OCI-M1 (cell line): ENCODE measurements at regions not wholly inside any gene's neighbourhood (a gene's known extent, or its start where the extent isn't known, plus 50 kb on each side); places are given as distances from the start of the nearest gene placed in this dataset.
"Not testable (repeated sequence)": the region's sequence is repeated elsewhere in the genome, so short reads cannot be mapped to it uniquely, and the experiment has no call there.

Experiments used
- DNase-seq: peaks from one replicate; lab custom pipeline; 2025; lab: John Stamatoyannopoulos, UW

DNA sequence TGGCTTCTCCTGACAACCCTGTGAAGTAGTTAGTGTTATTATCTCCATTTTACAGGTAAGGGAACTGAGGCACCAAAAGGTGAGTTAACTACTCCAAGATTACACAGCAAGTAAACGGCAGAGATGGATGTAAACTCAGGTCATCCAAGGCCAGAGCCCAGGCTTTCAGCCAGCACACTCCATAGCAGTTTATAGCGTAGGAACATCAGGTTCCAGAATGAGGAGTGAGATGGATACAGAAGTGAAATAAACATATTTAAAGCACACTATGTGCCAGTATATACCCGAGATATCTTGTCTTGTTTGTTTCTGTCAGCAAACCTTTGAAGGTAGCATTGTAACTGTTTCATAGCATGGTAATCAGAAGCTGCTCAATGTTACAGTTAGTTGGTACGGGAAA lies 279.0 kb downstream of the OXSM start:
- DNase-seq, result no peak

DNA sequence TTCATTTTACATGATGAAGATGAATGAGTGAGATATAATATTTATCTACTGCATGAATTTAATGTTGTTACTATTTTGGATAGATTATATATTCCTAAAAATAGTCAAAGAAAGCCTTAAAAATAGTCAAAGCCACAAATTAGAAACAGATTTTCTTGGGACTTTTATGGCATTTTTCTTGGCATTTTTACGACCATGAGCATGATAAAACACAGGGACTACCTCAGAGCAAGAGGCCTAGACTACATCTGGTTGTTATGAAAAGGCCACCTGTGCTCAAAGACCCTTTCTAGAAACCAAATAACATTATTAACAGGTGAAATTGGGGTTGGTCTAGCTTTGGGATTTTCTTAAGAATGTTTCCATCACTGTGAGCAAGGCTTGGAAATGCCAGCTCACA lies 281.0 kb downstream of the OXSM start:
- no peak for DNase-seq

DNA sequence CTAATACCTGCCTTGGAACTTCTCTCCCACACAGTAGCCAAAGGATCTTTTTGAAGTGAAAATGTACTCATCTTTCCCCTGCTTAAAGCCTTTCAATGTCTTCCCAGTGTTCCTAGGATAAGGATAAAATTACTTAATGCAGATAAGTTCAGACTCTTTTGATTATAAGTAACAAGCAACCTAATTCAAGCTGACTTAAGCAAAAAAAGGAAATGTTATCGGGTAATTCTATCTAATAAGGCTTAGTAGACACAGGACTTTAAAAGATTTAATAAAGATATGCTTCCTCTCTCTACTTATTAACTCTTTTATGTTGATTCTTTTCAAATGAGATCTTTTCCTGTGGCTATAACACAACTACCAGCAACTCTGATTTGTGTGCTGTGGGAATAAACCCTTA lies 284.2 kb downstream of the OXSM start:
- no peak for DNase-seq

DNA sequence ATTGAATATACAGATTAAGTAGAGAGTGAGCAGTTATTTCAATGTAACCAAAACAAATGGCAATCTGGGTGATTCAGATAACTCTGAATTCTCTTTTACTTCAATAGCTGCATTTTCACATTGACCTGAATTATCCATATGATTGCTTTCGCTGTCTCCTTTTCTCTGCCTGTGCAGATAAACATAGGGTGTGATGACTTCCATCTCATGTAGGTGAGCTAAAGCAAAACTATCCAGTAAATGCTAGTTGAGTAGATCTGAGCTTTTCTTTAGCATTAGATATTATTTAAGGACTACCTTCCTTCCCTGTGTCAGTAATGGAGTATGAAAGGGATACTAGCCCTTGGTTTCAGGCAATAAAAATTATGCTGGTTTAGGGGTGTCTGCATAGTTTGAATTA lies 288.6 kb downstream of the OXSM start:
- peak; percentile 9 for DNase-seq

DNA sequence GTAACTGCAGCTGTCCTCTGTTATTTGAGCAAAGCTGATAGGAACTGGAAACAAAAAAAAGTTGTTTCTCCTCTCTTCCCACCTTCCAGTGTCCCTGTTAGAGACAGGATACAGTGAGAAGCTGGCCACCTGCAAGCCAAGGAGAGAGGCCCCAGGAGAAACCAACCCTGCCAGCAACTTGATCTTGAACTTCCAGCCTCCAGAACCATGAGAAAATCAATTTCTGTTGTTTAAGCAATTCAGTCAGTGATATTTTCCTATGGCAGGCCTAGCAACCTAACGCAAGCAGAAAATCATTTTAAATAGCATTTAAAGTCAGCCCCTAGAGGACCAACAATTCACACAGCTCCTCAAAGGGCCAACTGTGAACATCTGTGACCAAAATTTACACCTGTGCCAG lies 291.3 kb downstream of the OXSM start:
- DNase-seq, result no peak

DNA sequence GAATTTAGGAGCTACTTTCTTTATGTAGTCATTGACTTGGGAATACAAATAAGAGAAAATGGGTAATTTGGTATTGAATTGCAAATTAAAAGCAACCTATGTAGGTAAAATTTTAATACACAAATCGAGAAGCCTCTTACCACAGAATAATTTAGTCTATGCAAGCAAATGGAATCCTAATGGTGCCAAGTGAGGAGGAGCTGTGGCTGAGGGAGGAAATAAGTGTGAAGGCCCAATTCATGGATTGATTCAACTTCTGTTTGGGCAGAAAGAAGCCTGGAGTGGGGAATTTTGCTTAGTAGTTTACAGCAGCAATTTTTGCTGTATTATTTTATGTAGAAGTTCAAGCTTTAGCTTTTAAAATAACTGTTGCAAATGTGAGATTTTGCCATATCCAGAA lies 291.9 kb downstream of the OXSM start:
- DNase-seq, result no peak

DNA sequence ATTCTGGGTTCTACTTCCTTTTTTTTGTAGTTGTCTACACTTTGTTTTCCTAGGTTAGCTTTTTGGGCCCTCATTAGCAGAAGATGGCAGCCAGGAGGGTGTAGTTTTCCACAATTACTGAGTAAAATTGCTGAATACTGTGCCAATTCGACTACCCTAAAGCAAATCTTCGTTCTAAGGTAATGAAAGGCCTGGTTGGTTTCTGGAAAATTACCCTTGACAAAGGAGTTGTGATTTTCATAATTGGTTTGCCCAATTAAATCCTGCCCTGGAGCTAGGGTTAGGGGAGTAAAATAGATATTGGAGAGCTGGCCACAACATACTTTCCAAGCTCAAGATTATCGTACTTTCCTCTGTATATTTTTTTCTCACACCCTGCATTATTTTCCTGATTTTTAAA lies 293.0 kb downstream of the OXSM start:
- DNase-seq, result no peak

DNA sequence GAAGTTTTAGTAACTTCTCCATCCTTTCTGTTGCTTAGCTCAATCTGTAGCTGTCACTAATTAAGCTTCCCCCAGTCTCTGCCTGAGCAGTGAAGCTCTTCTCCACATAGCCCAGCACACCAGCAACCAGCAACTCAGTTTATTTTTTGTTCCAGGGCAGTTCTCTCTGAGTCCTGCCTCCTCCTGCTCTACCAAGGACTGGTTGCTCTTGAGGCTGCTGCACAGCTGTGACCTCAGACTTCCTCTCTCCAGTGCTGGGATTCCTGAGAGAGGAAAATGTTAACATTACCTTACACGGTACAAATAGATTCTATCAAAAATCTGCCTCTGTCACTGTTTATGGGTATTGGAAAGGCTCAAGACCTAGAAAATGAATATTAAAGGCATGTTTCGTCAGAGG lies 294.7 kb downstream of the OXSM start:
- no peak for DNase-seq

DNA sequence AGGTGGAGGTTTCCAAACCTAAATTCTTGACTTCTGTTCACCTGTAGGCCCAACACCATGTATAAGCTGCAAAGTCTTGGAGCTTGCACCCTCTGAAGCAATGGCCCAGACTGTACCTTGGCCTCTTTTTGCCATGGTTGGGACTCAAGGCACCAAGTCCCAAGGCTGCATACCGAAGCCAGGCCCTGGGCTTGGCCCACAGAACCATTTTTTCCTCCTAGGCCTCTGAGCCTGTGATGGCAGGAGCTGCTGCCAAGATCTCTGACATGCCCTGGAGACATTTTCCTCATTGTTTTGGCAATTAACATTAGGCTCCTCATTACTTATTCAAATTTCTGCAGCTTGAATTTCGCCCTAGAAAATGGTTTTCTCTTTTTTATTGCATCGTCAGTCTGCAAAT lies 297.9 kb downstream of the OXSM start:
- DNase-seq, result no peak

DNA sequence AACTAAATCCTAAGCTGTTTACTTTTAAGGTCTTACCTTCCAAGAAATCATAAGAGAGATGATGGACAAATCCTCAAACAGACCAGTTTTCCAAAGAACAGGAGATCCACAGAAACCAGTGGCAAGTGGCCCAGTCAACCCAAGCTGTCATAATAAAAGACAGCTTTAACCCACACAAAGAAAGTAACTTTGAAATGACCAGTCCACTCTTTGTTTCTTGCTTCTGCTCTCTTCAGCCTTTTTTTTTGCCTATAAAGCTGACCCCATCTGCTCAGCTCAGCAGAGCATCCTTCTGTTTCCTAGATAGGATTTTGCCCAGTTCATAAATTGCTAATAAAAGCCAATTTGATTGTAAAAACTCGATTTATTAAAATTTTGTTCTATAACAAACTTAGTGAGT lies 299.4 kb downstream of the OXSM start:
- no peak for DNase-seq

DNA sequence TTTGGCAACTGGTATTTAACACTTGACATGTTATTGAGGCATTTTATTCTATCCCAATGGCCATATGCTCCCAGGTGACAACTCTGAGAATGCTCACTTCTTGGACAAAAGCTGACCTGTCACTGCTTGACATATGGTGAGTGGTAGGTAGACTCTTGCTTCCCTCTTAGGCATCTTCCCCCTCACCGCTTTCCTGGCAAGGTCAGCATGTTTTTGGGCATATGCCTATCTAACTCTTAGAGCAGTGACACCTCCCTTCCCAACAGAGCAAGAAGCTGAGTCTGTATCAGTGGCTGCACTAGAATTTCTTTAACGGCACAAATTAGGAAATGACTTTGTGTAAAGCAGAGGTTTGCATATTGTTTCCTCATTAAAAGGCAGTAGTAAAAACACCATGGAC lies 300.7 kb downstream of the OXSM start:
- DNase-seq, result no peak

DNA sequence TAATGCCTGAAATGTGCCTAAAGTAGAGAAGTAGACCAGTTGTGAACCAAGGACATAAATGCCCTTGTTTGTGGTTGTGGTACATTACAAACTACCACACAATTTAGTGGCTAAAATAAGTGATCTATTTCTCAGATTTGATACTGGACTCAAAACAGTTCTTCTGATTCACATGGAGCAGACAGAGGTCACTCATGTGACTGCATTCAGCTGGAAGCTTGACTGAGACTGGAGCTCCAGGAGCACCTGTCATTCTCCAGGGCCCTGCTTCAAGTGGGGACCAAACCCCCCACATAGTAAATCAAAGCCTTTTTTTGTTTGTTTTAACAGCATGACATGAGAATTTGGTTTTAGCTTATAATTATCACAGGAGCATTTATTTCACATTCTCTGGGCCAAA lies 301.2 kb downstream of the OXSM start:
- DNase-seq, result no peak

DNA sequence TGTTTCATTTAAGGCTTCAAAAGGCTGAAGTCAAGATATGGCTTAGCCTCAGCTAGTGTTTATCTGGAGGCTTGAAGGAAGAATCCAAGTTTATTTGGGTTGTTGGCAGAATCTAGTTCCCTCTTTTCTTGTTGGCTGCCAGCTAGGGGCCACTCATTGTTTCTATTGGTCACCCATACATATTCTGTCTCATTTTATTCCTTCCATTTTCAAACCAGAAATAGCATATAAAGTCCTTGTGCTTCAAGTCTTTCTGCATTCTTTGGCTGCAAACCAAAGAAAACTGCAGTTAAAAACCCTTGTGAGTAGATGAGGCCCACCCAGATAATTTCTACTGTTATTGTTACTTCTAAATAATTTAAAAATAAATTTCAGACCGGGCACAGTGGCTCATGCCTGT lies 301.7 kb downstream of the OXSM start:
- DNase-seq, result no peak

DNA sequence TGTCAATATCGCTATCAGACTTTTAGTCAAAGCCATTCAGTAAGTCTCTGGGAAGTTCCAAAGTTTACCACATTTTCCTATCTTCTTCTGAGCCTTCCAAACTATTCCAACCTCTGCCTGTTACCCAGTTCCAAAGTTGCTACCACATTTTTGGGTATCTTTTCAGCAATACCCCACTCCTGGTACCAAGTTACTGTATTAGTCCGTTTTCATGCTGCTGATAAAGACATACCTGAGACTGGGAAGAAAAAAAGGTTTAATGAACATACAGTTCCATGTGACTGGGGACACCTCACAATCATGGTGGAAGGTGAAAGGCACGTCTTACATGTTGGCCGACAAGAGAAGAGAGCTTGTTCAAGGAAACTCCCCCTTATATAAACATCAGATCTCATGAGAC lies 307.2 kb downstream of the OXSM start:
- not testable (repeated sequence) for DNase-seq

DNA sequence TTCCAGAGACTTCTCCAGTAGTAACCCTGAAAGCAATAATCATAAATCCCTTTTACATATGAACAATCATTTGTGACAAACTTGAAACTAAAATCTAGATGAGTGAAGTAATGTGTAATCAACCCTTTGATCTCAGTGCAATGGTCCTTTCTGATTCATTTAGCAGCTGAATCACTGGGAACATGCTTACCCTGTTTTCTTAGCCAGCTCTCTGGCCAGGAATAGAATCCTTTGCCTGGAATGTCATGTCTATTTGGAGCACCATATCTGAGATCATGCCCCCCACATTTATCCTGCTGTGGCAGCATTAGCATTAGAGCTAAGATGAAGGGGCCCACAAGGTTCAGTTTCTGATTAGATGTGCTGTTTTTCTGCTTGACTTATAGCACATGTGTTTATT lies 309.8 kb downstream of the OXSM start:
- no peak for DNase-seq

DNA sequence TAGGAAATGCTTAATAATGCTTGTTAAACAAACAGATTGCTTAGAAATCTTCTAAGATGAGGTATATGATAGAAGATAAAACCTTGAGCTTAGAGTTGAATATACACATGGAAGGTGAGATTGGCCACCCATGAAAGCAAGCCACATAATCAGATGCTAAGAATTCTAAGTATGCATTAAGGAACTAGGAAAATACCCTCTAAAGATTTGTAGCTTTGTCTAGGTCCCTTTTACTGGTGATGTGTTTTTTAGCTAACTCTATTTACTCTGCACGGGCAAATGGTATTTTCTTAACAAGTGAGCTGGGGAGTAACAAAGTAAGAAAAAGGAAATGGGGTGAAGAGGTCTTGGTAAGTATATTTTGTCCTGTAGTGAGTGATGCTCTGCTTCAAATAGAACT lies 310.3 kb downstream of the OXSM start:
- no peak for DNase-seq

DNA sequence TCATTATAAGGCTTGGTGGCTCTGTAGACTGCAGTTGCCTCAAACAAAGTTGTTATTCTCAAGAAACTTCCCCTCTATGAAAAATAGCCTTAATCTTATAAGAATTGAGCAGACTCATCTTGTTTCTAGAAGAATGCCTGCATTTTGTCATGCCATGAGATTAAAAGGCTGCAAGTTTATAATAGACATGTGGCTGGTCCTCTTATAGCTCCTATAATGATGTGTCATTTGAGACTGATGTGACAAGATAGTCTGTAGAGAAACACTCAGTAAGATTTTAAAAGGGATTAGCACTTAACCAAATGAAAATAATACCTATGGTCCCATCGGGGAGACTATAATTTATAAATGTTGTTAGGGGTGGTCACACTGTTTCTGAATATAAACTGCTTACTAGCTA lies 312.5 kb downstream of the OXSM start:
- DNase-seq, result no peak

DNA sequence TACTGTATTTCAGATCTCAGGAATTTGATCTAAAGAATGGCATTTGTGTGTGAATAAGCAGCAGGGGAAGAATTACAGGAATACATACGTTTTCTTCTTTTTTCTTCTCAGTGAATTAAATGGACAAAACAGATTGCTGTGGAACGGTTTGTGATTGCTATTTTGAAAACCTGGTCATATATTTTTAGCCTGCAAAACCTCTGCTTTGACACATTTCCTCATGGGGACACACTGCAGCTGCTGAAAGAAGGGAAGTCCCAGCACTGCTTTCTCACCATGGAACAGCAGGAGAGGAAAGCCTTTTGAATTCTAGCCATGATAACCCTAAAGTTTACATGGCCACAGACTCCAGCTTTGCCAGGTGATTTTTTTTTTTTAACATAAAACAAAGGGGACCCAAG lies 315.0 kb downstream of the OXSM start:
- DNase-seq, result no peak

DNA sequence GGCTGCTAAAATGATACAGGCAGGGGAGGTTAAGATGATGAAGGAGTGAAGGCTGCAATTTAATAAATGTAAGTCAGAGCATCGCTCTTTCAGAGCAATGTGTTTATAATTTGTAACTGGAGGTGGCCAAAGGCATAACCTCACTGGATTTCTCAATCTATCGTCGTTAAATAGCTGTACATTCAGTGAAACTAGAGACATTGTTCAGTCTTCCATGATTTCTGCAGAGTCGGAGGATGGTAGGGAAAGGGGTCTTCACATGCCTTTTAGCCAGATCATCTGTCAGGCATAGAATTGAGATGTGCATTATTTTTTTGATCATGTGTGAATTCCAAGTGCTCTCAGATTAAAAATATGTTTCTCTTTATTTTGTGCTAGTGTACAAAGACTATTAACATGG lies 315.4 kb downstream of the OXSM start:
- DNase-seq, result no peak

DNA sequence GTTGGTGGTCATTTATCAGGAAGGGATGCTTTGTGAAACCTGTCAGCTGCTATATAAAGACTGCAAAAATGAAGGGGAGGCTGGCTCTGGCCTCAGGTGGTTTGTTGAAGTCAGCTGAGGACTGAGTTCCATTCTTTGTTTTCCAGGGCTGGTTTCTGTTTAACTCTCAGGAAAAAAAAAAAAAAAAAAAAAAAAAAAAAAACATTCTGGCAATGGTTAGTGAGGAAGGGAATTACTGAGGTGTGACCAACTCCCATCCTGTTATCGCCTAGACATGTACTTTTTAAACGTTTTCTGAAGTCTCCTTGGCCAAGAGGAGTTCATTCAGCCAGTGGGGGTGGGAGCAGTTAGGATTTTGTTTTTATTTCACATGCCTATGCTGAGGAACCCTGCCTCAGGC lies 316.3 kb downstream of the OXSM start:
- DNase-seq, result no peak

DNA sequence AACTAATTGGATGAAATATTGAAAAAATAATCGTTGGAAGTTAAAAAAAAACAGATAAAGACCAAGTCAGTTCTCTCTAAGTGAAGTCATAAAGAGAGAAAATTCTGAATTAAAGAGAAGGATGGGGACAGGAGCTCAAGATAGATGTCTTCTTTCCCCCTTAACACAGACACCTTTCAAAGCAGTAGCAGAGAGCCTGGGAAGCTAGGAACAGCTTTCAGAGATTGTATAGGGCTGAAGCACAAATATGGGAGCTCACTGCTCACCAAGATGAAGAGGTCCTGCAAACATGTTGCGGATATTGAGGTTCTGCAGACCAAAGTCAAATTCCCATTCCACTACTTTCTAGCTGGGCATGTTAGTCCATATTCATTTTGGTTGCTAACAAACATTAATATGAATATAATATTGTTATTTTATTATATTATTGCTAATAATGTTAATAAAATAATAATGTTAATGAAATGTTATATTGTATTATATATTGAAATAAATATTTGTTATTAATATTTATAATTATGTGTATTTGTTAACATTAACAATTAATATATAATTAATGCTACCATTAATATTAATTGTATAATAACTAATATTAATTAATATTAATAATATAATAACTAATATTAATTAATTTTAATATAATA lies 319.1 kb downstream of the OXSM start:
- no peak for DNase-seq

DNA sequence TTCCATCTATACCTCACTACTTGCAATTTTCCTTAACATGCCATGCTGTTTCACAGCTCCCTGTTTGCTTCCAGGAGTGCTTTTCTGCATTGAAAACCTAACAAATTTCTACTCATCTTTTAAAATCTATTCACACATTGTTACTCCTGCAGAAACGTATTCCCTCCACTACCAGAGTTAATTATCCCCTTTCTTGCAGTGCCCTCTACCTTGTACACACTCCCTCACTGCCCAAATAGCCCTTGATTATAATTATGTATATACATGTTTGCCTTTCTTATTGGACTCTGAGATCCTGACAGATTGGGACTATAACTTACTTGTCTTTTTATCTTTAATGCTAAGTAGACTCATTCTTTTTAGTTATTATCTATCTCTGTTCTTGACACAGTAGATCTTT lies 325.0 kb downstream of the OXSM start:
- DNase-seq, result no peak

DNA sequence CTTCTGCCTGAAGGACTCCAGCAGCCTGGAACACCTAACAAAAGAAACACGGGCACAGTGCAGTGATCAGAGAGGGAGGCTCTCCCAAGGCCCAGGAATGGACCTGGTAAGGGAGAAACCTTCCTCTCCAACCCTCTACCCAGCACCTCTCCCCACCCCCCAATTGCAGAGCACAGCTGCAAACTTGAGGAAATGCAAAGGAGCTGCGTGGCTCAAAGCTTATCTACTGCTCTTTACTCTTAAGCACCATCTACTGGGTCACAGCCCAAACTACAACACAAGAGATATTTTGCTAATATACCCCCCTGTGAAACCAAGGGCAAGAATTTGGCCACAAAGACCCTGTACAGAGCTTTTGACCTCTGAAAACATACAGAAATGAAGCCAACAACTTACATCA lies 328.3 kb downstream of the OXSM start:
- DNase-seq, result peak; percentile 72

DNA sequence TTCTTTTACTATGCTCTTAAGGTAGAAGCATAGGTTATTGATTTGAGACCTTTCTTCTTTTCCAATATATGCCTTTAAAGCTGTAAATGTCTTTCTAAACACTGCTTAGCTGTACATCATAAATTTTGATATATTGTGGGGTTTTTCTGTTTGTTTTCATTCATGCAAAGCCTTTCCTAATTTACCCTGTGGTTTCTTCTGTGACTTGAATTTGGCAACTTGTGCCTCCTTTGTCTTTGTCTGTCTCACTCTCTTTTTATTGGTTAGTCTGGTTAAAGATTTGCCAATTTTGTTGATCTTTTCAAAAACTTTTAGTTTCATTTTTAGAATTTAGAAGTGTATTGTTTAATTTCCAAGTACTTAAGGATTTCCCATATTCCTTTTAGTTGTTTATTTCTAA lies 343.1 kb downstream of the OXSM start:
- peak; percentile 19 for DNase-seq

DNA sequence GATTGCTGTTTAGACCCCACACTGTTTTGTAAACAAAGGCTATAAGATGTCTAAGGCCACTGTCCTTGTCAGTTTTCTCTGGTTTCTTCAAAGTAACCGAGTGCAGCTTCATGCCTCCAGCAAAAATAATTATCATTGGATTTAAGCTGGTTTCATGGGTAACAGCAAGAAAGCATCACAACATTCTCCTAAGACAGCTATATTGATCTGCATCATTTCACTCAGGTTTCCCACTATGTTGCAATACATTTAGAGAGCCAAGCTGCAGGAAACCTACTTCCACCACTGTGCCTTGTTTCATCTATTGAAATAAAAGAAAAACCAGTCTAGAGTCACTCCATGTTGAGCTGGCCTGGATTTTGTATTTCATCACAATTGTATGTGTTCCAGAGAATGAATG lies 351.4 kb downstream of the OXSM start:
- DNase-seq, result no peak
